Hematopoietic multipotent progenitor cell treated with erythropoietin and hydrocortisone succinate and interleukin-3 and kit ligand, for 17 days (in vitro differentiated cells): ENCODE measurements at regions not wholly inside any gene's neighbourhood (a gene's known extent, or its start where the extent isn't known, plus 50 kb on each side); places are given as distances from the start of the nearest gene placed in this dataset.

Experiments
- DNase-seq: peaks from one replicate; pipeline ENCODE4 v3.0.0-alpha.2; 2015; ENCODE audit warnings: low spot score

- DNase-seq, result no peak
Measured at GRCh38 chr5:125176005-125176390, 429.6 kb upstream of the ZNF608 start.

DNA sequence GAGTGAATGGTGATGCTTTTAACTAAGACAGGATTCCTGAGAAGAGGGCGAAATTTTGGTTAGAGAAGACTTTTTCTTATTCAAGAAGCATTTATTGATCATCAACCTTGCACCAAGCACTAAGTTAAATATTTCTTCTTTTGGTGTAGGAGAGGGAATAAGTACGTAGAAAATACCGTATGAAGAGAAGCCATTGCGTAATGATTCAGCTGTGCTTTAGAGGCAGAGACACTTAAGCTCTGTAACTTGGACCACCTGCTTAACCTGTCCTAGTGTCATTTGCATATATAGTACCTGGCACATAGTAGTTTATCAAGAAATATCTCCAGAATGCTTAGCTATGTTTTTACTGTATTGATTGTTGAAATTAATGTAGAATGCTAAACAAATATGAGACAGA is 430.9 kb upstream of the ZNF608 start:
- no peak for DNase-seq

- DNase-seq, result no peak
Measured at GRCh38 chr5:125179612-125180011, 433.2 kb upstream of the ZNF608 start.

- no peak for DNase-seq
Measured at GRCh38 chr5:125180231-125180829, 433.9 kb upstream of the ZNF608 start.

- DNase-seq, result no peak
Measured at GRCh38 chr5:125181159-125181558, 434.7 kb upstream of the ZNF608 start.

GRCh38 chr5:125181955-125182354 is 435.5 kb upstream of the ZNF608 start:
- DNase-seq, result no peak

DNA sequence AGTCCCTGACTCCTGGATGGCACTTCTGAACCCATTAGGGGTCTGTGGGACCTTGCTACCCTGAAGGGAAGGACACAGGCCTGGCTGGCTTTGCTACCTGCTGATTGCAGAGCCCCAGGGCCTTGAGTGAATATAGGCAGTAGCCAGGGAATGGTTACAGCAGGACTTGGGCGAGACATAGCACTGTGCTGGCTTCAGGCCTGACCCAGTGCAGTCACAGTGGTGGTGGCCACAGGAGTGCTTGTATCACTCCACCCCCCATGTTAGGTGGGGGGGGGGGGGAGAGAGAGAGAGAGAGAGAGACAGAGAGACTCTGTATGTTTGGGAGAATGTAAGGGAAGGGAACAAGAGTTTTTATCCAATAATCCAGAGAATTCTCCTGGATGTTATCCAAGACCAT is 439.3 kb upstream of the ZNF608 start:
- no peak for DNase-seq

GRCh38 chr5:125186911-125187375 is 440.5 kb upstream of the ZNF608 start:
- DNase-seq, result no peak

DNA sequence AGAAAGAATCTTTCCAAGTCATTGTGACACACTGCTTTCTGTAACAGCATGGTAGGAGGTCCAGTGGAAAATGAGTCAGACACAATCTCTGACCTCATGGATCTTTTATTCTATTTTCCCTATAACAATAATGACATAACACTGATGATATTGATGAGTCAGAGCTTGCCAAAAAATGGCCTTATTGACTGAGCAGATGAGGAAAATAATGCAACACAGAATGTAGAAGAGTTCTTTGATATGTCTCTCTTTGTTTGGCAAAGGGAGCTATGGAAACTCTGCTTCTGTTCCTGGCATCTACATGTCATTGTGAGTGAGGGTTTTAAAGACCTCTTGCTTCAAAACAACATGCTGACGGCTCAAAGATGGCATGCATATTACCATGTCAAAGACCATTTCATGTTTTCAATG is 443.1 kb upstream of the ZNF608 start:
- DNase-seq, result no peak

- no peak for DNase-seq
Measured at GRCh38 chr5:125190232-125191087, 444.0 kb upstream of the ZNF608 start.

GRCh38 chr5:125194883-125195282 is 448.4 kb upstream of the ZNF608 start:
- DNase-seq, result no peak

- no peak for DNase-seq
Measured at GRCh38 chr5:125196481-125197111, 450.2 kb upstream of the ZNF608 start.

GRCh38 chr5:125197321-125197720 is 450.9 kb upstream of the ZNF608 start:
- no peak for DNase-seq

- DNase-seq, result no peak
Measured at GRCh38 chr5:125198270-125198974, 452.0 kb upstream of the ZNF608 start.

DNA sequence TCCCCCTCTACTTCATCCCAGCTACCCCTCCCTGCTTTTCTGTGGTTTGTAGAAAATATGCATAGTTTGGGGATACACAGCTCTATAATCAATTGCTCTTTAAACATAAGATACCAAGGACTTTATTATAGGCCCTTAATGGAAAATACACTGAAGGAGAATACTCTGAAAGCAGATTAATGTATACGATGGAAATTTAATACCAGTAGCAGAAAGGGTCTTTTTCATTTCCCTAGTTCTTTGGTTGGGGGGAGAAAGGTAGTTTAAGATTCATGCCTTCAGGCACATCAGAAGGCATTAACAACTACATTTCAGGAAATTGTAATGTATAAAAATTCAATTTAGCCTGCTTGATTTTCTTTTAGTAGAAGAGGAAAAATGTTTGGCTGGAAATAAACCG is 452.9 kb upstream of the ZNF608 start:
- no peak for DNase-seq

DNA sequence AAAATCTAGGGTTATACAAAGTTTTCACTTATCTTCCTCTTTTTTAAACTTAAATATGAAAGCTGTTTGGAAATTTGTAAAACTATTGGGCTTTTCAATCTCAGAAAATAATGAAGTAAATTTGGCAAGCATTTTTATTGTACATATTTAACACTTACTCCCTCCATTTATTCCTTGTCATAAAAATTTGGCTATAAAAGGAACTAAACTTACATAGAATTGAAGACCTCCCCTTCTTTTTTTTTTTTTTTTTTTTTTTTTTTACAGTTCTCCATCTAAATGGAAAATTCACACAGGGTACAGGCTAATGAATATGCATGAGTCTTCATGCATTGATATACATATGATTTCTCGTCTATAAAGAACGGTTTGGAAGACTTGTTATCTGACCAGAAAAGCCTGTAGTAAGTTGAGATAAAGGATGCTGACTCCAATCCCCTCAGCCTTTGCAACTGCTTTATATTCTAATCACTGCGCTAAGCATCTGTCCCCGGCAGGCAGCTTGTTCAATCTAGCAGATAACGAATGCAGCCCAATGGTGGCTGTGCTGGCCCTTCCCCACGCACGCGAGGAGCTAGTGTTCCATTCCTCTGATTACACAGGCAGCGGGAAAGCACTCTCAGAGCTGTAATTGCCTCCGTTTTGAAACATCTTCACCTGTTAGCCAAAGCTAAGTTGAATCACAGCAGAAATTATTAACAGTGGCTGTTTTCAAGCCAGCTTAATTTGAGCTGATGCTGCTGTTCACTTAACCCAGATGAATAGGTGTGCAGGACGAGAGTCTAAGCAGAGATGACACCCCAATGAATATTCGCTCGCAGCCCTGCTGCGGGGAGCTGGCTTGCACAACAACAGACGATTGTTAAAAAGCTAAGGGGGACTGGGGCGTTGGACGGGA is 453.8 kb upstream of the ZNF608 start:
- no peak for DNase-seq

DNA sequence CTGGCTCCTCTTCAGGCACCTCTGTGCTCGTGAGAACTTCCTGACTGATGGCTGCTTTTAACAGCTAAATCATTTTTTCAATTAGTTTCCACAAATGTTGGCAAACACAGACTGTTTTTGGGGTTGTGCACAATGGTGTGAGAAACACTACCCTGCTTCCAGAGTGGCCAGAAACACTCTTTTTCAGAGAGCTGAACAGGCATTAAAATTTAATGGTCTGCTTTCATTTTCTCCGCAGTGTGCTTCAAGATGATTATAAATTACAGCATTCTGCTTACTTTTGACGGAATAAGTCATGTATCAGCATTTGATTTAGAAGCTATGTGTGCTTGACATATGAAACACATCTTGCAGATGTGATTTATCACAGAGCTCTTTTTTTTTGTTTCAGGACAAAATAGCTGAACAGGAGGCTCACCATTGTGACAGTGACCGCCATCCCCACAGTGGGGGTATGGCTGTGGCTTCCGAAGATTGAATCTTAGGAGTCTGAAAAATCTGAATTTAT is 454.5 kb upstream of the ZNF608 start:
- no peak for DNase-seq

DNA sequence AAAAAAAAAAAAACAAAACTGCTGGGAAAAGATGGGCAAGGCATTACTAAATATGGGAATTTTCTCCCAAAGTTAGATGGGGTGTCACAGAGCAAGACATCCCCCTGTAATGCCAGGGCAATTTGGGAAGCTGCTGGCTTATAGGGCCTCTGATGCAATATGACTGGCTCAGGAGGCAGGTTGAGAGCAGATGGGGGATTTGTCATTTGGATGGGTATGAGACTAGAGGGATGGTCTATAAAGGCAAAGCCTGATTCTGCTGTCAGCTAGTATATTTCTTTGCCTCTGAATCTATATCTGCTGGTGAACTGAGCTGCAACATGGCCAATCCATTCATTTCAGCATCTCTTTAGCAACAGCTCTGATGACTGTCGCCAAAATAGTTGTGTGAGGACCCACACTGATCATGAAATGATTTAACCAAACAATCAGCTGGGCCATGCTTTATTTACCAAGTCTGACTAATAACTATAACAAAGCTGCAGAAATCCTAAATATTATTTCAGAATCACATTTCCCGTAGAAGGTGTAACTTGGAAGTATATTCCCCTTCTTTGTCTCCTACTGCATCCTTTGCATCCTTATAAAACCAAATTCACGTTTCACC is 455.1 kb upstream of the ZNF608 start:
- no peak for DNase-seq

GRCh38 chr5:125202353-125202752 is 455.9 kb upstream of the ZNF608 start:
- no peak for DNase-seq

DNA sequence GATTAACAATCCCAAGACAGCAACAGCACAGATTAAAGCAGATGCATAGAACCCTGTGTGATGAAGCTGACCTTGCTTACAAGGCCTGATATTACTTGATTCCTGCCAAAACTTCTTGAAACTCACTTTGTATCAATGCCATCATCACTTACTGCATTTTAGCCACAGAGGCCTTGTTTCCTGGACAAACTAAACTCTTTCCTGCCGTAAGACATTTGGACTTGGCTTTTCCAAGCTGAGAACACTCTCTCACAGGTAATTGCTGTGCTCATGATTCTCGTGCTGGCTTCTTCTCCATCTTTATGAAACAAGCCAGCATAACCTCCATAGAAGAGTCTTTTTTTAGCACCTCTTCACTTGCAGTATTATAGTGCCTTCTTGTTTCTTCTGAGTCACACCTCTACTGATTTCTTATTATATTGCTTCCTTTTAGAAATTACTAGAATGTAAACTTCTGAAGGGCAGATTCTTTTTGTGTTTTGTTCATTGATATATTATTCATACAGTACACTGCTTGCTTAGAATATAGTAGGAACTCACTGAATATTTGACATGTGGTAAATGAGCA is 456.5 kb upstream of the ZNF608 start:
- DNase-seq, result no peak
